GM12891 (cell line): ENCODE measurements at regions not wholly inside any gene's neighbourhood (a gene's known extent, or its start where the extent isn't known, plus 50 kb on each side); places are given as distances from the start of the nearest gene placed in this dataset.

ENCODE experiments used
- PAX5 ChIP-seq: IDR thresholded peaks from 2 replicates; pipeline ENCODE4 v1.6.1; 2011; ENCODE audit warnings: low read length, moderate library complexity, mild to moderate bottlenecking; ENCODE audit not compliant: insufficient read depth, severe bottlenecking
- POLR2A ChIP-seq: IDR thresholded peaks from 2 replicates; pipeline ENCODE4 v1.6.1; 2011; ENCODE audit warnings: low read depth, low read length, control low read depth
- POLR2AphosphoS5 ChIP-seq: IDR thresholded peaks from 2 replicates; pipeline ENCODE4 v1.6.1; 2011; ENCODE audit warnings: low read depth, low read length, control low read depth
- POU2F2 ChIP-seq: IDR thresholded peaks from 2 replicates; pipeline ENCODE4 v1.6.1; 2011; ENCODE audit warnings: low read depth, mild to moderate bottlenecking, control low read depth, low read length, moderate library complexity
- SPI1 ChIP-seq: IDR thresholded peaks from 2 replicates; pipeline ENCODE4 v1.6.1; 2011; ENCODE audit warnings: low read depth, low read length, control low read depth
- TAF1 ChIP-seq: IDR thresholded peaks from 2 replicates; pipeline ENCODE4 v1.6.1; 2011; ENCODE audit warnings: low read depth, low read length, control low read depth

GRCh38 chr6:115370202-115370601 lies 690.5 kb downstream of the FRK start:
- no peak for TF ChIP-seq POLR2A
- TF ChIP-seq PAX5, result no peak
- no peak for TF ChIP-seq TAF1
- TF ChIP-seq SPI1, result no peak
- no peak for TF ChIP-seq POLR2AphosphoS5
- no peak for TF ChIP-seq POU2F2
